ENCODE measurements at regions not wholly inside any gene's neighbourhood (a gene's known extent, or its start where the extent isn't known, plus 50 kb on each side); places are given as distances from the start of the nearest gene placed in this dataset.
"Not testable (repeated sequence)": the region's sequence is repeated elsewhere in the genome, so short reads cannot be mapped to it uniquely, and the experiment has no call there.

DNA sequence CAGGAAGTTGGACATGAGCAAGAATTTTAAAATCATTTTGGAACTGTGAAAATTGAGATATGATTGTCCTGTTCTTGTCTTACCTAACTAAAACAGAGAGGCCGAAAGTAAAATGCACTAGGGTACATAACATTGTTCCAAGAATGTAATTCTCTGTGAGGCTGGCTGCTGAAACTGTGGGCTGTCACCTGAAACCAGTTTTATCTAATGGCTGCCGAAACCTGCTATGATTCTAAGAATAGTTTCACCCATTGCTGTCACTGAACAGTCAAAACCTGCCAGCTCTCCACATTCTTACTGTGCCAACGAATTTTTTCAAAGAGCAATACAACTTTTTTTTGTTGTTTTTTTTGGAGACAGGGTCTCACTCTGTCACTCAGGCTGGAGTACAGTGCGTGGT is 119.3 kb upstream of the ZSWIM2 start:
- Histone ChIP-seq H4K20me1 (ENCODE audit: insufficient read depth, low read length) (no peaks in the 10 kb centered on the region), H3K27ac (ENCODE audit: low read depth, low read length, poor library complexity, severe bottlenecking) (no peak overlapping the region), H3K9ac (ENCODE audit: low read length) (no peak overlapping the region), H3K36me3 (ENCODE audit: insufficient read depth, low read length) (no peaks in the 10 kb centered on the region), H3K9me3 (ENCODE audit: low read length) (no peaks in the 10 kb centered on the region), H3K79me2 (ENCODE audit: insufficient read depth, low read length) (no peaks in the 10 kb centered on the region), H3K4me3 (ENCODE audit: low read depth, low read length, poor library complexity, severe bottlenecking) (no peak overlapping the region), H3K4me1 (ENCODE audit: insufficient read depth, low read length, severe bottlenecking) (no peaks in the 10 kb centered on the region), H3K4me2 (ENCODE audit: low read length) (no peak overlapping the region), H3K27me3 (ENCODE audit: insufficient read depth, low read length) (no peaks in the 10 kb centered on the region), H3F3A (ENCODE audit: insufficient read depth, low read length) (no peaks in the 10 kb centered on the region), H2AFZ (ENCODE audit: low read length) (no peak overlapping the region), H3K9me2 (ENCODE audit: low read depth, low read length) (no peaks in the 10 kb centered on the region)
- no peak for TF ChIP-seq EZH2 (IDR thresholded peaks at IDR 0.05; ENCODE audit: borderline replicate concordance, low read length)
- TF ChIP-seq, protein P1, sequence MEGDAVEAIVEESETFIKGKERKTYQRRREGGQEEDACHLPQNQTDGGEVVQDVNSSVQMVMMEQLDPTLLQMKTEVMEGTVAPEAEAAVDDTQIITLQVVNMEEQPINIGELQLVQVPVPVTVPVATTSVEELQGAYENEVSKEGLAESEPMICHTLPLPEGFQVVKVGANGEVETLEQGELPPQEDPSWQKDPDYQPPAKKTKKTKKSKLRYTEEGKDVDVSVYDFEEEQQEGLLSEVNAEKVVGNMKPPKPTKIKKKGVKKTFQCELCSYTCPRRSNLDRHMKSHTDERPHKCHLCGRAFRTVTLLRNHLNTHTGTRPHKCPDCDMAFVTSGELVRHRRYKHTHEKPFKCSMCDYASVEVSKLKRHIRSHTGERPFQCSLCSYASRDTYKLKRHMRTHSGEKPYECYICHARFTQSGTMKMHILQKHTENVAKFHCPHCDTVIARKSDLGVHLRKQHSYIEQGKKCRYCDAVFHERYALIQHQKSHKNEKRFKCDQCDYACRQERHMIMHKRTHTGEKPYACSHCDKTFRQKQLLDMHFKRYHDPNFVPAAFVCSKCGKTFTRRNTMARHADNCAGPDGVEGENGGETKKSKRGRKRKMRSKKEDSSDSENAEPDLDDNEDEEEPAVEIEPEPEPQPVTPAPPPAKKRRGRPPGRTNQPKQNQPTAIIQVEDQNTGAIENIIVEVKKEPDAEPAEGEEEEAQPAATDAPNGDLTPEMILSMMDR (IDR thresholded peaks at IDR 0.05; ENCODE audit: low read length) = no peak

DNA sequence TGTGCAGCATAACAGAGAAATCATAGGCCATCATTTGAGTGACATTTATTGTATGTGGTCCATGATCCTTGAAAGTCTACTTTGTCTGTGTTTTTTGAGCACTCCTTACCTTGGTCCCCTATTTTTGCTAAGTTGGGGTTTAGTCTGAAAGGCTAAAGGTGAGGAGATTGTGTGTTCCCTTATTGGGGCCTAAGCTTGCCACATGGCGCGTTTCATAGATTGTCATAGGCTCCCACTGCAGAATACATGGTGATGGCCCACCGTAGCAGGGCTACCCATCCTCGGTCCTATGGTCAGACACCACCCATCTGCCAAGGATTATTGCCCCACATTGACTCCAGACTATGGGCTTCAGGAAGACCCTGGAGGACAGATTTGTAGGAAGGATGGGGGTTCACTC is 117.0 kb upstream of the ZSWIM2 start:
- Histone ChIP-seq H3F3A (ENCODE audit: insufficient read depth, low read length) (no peaks in the 10 kb centered on the region), H3K27me3 (ENCODE audit: insufficient read depth, low read length) (no peaks in the 10 kb centered on the region), H2AFZ (ENCODE audit: low read length) (no peak overlapping the region), H3K9ac (ENCODE audit: low read length) (no peak overlapping the region), H3K4me3 (ENCODE audit: low read depth, low read length, poor library complexity, severe bottlenecking) (no peak overlapping the region), H3K36me3 (ENCODE audit: insufficient read depth, low read length) (no peaks in the 10 kb centered on the region), H3K9me2 (ENCODE audit: low read depth, low read length) (no peaks in the 10 kb centered on the region), H3K27ac (ENCODE audit: low read depth, low read length, poor library complexity, severe bottlenecking) (no peak overlapping the region), H4K20me1 (ENCODE audit: insufficient read depth, low read length) (no peaks in the 10 kb centered on the region), H3K9me3 (ENCODE audit: low read length) (no peaks in the 10 kb centered on the region), H3K4me2 (ENCODE audit: low read length) (no peak overlapping the region), H3K79me2 (ENCODE audit: insufficient read depth, low read length) (no peaks in the 10 kb centered on the region), H3K4me1 (ENCODE audit: insufficient read depth, low read length, severe bottlenecking) (no peaks in the 10 kb centered on the region)
- TF ChIP-seq EZH2 (IDR thresholded peaks at IDR 0.05; ENCODE audit: borderline replicate concordance, low read length) = no peak
- TF ChIP-seq, protein P1 (IDR thresholded peaks at IDR 0.05; ENCODE audit: low read length) = no peak

DNA sequence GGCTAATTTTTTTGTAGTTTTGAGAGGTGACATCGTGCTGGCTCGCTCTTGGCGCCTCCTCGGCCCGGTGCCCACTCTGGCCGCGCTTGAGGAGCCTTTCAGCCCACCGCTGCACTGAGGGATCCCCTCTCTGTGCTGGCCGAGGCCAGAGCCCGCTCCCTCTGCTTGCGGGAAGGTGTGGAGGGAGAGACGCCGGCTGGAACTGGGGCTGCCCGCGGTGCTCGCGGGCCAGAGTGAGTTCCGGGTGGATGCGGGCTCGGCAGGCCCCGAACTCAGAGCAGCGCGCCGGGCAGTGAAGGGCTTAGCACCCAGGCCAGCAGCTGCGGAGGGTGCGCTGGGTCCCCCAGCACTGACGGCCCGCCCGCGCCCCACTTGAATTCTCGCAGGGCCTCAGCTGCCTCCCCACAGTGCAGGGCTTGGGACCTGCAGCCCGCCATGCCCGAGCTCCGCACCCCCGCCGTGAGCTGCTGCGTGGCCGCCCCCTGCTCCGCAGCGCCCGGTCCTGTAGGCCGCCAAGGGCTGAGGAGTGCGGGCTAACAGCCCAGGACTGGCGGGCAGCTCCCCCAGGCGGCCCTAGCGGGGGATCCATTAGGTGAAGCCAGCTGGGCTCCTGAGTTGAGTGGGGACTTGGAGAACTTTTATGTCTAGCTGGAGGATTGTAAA is 113.2 kb upstream of the ZSWIM2 start:
- H3K27ac ChIP-seq (ENCODE audit: low read depth, low read length, poor library complexity, severe bottlenecking) = no peak overlapping the region
- H3K9me3 ChIP-seq (ENCODE audit: low read length) = no peaks in the 10 kb centered on the region
- no peaks in the 10 kb centered on the region for H3K4me1 ChIP-seq (ENCODE audit: insufficient read depth, low read length, severe bottlenecking)
- no peak overlapping the region for H3K9ac ChIP-seq (ENCODE audit: low read length)
- H3F3A ChIP-seq (ENCODE audit: insufficient read depth, low read length) = no peaks in the 10 kb centered on the region
- H3K9me2 ChIP-seq (ENCODE audit: low read depth, low read length) = no peaks in the 10 kb centered on the region
- no peak overlapping the region for H2AFZ ChIP-seq (ENCODE audit: low read length)
- H3K36me3 ChIP-seq (ENCODE audit: insufficient read depth, low read length) = no peaks in the 10 kb centered on the region
- H4K20me1 ChIP-seq (ENCODE audit: insufficient read depth, low read length) = no peaks in the 10 kb centered on the region
- TF ChIP-seq EZH2 (IDR thresholded peaks at IDR 0.05; ENCODE audit: borderline replicate concordance, low read length) = no peak
- TF ChIP-seq, protein P1 (IDR thresholded peaks at IDR 0.05; ENCODE audit: low read length) = no peak
- no peaks in the 10 kb centered on the region for H3K27me3 ChIP-seq (ENCODE audit: insufficient read depth, low read length)
- H3K79me2 ChIP-seq (ENCODE audit: insufficient read depth, low read length) = no peaks in the 10 kb centered on the region
- H3K4me3 ChIP-seq (ENCODE audit: low read depth, low read length, poor library complexity, severe bottlenecking) = no peak overlapping the region
- H3K4me2 ChIP-seq (ENCODE audit: low read length) = no peak overlapping the region

DNA sequence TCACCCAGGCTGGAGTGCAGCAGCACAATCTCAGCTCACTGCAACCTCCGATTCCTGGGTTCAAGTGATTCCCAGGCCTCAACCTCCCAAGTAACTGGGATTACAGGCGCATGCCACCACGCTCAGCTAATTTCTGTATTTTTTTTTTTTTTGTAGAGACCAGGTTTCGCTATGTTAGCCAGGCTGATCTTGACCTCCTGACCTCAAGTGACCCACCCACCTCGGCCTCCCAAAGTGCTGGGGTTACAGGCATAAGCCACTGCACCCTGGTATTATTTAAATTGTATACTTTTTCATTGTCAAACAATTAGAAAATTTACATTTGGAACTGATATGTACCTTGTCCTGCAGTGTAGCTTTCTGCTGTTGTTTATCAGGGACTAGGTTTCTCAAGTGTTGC is 111.3 kb upstream of the ZSWIM2 start:
- not testable (repeated sequence) for H3K4me3 ChIP-seq (ENCODE audit: low read depth, low read length, poor library complexity, severe bottlenecking); H3K79me2 ChIP-seq (ENCODE audit: insufficient read depth, low read length); H3K4me2 ChIP-seq (ENCODE audit: low read length); H4K20me1 ChIP-seq (ENCODE audit: insufficient read depth, low read length); H3K27ac ChIP-seq (ENCODE audit: low read depth, low read length, poor library complexity, severe bottlenecking); H3K27me3 ChIP-seq (ENCODE audit: insufficient read depth, low read length); H3K9me3 ChIP-seq (ENCODE audit: low read length); H3K4me1 ChIP-seq (ENCODE audit: insufficient read depth, low read length, severe bottlenecking); H3K36me3 ChIP-seq (ENCODE audit: insufficient read depth, low read length); H3K9me2 ChIP-seq (ENCODE audit: low read depth, low read length); H3K9ac ChIP-seq (ENCODE audit: low read length); H2AFZ ChIP-seq (ENCODE audit: low read length); H3F3A ChIP-seq (ENCODE audit: insufficient read depth, low read length)
